AG09319 (cell line): ENCODE measurements at regions not wholly inside any gene's neighbourhood (a gene's known extent, or its start where the extent isn't known, plus 50 kb on each side); places are given as distances from the start of the nearest gene placed in this dataset.

Experiments used
- DNase-seq: peaks from one replicate; pipeline ENCODE4 v3.0.0-alpha.2; 2010; ENCODE audit warnings: low read depth; ENCODE audit errors: extremely low read depth
- CTCF ChIP-seq: IDR thresholded peaks from 2 replicates; pipeline ENCODE4 v1.5.1; 2011; ENCODE audit warnings: low read depth, mild to moderate bottlenecking, inconsistent platforms, low read length, moderate library complexity

DNA sequence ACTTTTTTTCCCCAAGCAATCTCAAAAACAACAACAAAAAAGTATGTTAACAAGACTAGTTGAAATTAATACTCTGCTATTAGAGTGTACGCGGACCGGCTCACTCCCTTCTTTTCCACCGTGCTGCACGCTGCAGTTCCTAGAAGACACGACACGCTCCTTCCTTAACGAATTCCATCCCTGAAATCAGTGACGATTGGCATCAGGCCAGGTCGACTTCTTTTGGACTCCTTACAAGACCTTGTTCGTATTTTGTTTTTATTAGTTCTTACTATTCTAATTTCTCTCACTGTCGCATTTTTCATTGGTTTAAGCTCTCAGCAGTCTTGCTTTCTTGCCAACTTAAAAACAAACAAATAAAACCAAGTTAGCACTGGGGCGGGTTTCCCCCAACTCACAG is 175.8 kb upstream of the PITX2 start:
- no peak for TF ChIP-seq CTCF
- DNase-seq: no peak

DNA sequence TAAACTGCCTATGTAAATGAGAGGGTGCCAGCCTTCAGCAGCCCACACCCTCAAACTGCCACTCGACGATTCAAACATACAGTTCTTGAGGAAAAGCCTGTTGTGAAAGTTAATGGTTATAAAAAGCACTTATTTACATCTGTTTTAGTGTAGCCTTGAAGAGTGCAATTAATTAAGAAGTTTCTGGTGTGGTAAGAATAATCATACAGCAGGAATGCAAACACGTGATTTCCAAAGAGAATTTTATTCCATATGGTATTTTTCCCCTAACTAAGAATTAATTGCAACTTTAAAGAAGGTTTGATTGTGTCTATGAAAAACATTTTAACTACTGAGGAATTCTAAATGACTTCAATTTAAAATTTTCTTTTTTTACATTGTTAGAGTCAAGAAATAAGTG is 176.3 kb upstream of the PITX2 start:
- TF ChIP-seq CTCF: no peak

GRCh38 chr4:110801591-110801990 is 178.7 kb upstream of the PITX2 start:
- DNase-seq: no peak
- TF ChIP-seq CTCF: no peak

More for the DNA sequence above, 176.3 kb upstream of the PITX2 start:
- no peak for DNase-seq

DNA sequence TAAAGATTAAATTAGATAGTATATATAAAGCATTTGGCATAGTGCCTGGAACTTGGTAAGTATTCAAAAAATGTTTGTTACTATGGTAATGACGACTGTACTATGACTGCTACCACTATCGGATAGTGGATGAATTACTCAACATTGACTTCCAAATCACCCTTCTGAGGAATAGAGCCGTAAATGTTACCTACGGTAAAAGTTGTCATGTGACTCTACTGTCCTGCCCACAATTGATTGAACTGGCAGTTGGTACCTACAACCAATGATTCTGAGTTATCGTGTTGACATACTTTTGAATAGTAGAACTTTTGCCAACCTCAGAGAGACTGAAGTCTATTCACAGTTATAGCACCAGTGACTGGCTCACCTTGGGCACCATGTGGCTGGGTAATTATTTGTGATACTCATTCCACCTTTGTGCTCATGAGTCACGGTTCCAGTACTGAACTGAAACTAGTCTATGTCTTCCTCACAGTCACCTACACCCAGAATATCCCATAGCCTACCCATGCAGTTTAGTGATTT is 185.5 kb upstream of the PITX2 start:
- DNase-seq: no peak

DNA sequence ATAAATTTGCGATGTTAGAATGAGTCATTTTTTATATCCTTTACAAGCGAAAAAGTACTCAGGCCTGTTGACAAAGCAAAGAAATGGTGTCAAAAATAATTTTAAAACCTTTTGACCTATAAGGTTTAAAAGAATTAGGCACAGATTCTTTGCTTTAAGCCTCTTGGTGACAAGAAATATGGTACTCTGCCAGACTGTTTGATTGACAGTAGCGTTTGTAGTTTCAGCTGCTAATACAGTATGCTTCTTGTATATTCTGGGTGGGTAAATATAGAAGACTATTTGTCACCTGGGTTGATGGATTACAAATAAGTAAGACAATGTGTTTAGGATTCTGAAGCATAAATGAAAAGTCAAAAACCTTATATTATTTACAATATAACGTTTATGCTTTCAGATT is 193.1 kb upstream of the PITX2 start:
- no peak for TF ChIP-seq CTCF
- DNase-seq: no peak

More for the DNA sequence above, 185.5 kb upstream of the PITX2 start:
- TF ChIP-seq CTCF: no peak

DNA sequence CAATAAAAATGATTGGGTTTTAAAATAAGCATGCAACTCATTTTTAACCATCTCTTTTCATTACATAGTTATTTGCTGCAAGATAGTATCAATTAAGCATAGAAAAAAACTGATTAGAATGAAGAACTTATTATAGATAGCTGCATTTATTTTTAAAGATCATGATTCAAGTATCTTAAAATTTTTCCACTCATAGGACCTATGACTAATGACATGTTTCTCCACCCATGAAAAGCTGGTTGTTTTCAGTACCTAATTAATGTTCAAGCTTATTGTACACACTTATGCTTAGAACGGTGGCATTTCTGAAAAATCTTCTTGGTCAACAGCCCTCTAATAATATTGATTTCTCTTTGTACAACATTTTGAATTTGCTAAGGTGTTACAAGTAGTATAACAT is 193.5 kb upstream of the PITX2 start:
- DNase-seq: no peak
- no peak for TF ChIP-seq CTCF

- no peak for TF ChIP-seq CTCF
- no peak for DNase-seq
These were observed 198.3 kb upstream of the PITX2 start for GRCh38 chr4:110821186-110821585.
